ENCODE measurements at regions not wholly inside any gene's neighbourhood (a gene's known extent, or its start where the extent isn't known, plus 50 kb on each side); places are given as distances from the start of the nearest gene placed in this dataset.

DNA sequence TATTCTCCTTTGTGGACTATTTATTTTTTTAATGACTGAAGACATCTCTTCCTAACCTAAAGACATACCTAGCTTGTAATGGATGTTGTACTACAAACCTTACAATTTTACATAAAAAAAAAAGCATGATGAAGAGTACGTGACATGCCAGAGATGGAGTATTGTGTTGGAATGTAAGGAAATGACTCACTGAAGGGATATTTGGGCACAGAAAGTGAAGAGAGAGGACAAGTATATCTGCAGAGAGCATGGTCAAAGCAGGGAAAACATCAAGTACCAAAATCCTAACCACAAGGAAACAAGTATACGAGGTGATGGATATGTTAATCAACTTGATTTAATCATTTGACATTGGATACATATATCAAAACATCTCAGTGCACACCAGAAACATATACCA is 1051.4 kb upstream of the PRKX start:
- H3K4me3 Mint-ChIP-seq = no peak overlapping the region

DNA sequence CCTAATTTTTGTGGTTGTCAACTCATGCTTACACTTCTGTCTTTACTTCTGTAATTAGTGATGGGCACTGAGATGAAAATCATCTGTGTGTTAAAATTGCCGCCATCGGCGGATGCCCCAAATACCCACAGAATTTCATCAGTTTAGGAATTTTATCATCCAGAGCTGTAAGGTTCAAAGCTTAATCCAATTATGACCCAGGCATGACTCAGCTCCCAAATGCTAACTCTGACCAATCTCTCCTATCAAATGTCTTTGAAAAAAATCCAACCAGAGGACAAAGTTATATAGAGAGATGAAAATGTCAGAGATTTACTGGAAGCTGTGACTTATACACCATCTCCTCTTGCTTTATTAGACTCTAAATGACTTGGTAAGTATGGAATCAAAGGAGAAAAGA is 1048.7 kb upstream of the PRKX start:
- TF ChIP-seq, protein P1, sequence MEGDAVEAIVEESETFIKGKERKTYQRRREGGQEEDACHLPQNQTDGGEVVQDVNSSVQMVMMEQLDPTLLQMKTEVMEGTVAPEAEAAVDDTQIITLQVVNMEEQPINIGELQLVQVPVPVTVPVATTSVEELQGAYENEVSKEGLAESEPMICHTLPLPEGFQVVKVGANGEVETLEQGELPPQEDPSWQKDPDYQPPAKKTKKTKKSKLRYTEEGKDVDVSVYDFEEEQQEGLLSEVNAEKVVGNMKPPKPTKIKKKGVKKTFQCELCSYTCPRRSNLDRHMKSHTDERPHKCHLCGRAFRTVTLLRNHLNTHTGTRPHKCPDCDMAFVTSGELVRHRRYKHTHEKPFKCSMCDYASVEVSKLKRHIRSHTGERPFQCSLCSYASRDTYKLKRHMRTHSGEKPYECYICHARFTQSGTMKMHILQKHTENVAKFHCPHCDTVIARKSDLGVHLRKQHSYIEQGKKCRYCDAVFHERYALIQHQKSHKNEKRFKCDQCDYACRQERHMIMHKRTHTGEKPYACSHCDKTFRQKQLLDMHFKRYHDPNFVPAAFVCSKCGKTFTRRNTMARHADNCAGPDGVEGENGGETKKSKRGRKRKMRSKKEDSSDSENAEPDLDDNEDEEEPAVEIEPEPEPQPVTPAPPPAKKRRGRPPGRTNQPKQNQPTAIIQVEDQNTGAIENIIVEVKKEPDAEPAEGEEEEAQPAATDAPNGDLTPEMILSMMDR (IDR thresholded peaks at IDR 0.05) = no peak
- Histone ChIP-seq H3K4me3 (ENCODE audit: low read length) (no peak overlapping the region), H3K27me3 (ENCODE audit: control insufficient read depth in 1 of 2, insufficient read depth in 2 of 2, low read length in 2 of 2) (no peaks in the 10 kb centered on the region), H3K27ac (ENCODE audit: low read depth in 1 of 2, low read length in 2 of 2) (no peak overlapping the region), H3K36me3 (ENCODE audit: insufficient read depth, low read length) (no peaks in the 10 kb centered on the region), H3K9me3 (ENCODE audit: control insufficient read depth in 1 of 2, insufficient read depth in 1 of 2, low read length in 2 of 2) (peaks cover 0 to 2% of the 10 kb centered on the region in 2 experiments), H3K4me1 (ENCODE audit: insufficient read depth, low read length) (no peaks in the 10 kb centered on the region)
- no peaks in the 10 kb centered on the region for H3K27me3 Mint-ChIP-seq
- no peaks in the 10 kb centered on the region for H3K4me1 Mint-ChIP-seq (ENCODE audit: low read depth)
- H3K9me3 Mint-ChIP-seq = no peaks in the 10 kb centered on the region
- ChIA-PET POLR2A (no interaction called here), CTCF (no interaction called here)
- H3K27ac Mint-ChIP-seq = no peak overlapping the region
- ATAC-seq (ENCODE audit: poor library complexity) (no peak), DNase-seq (no peak)
- intact Hi-C loops (cut with DNase I, micrococcal nuclease) = no loop called here
- H3K4me3 Mint-ChIP-seq = no peak overlapping the region
- H3K36me3 Mint-ChIP-seq (ENCODE audit: low read depth) = no peaks in the 10 kb centered on the region

More for the DNA sequence above, 1051.4 kb upstream of the PRKX start:
- no peak overlapping the region for H3K4me3 ChIP-seq (ENCODE audit: low read length)
- no peak for ATAC-seq (ENCODE audit: poor library complexity)
- no peaks in the 10 kb centered on the region for H3K27me3 ChIP-seq (ENCODE audit: control insufficient read depth in 1 of 2, insufficient read depth in 2 of 2, low read length in 2 of 2)
- H3K36me3 Mint-ChIP-seq (ENCODE audit: low read depth) = no peaks in the 10 kb centered on the region
- no peak overlapping the region for H3K27ac Mint-ChIP-seq
- TF ChIP-seq, protein P1 (IDR thresholded peaks at IDR 0.05) = no peak
- H3K9me3 ChIP-seq (ENCODE audit: control insufficient read depth in 1 of 2, insufficient read depth in 1 of 2, low read length in 2 of 2) = no peaks in the 10 kb centered on the region
- no peaks in the 10 kb centered on the region for H3K4me1 Mint-ChIP-seq (ENCODE audit: low read depth)
- H3K36me3 ChIP-seq (ENCODE audit: insufficient read depth, low read length) = no peaks in the 10 kb centered on the region
- no peaks in the 10 kb centered on the region for H3K27me3 Mint-ChIP-seq
- no peak for DNase-seq
- CTCF ChIA-PET = no interaction called here
- no peaks in the 10 kb centered on the region for H3K4me1 ChIP-seq (ENCODE audit: insufficient read depth, low read length)
- intact Hi-C loops (cut with DNase I, micrococcal nuclease) = no loop called here
- no peaks in the 10 kb centered on the region for H3K9me3 Mint-ChIP-seq
- no peak overlapping the region for H3K27ac ChIP-seq (ENCODE audit: low read depth in 1 of 2, low read length in 2 of 2)
- POLR2A ChIA-PET = no interaction called here

DNA sequence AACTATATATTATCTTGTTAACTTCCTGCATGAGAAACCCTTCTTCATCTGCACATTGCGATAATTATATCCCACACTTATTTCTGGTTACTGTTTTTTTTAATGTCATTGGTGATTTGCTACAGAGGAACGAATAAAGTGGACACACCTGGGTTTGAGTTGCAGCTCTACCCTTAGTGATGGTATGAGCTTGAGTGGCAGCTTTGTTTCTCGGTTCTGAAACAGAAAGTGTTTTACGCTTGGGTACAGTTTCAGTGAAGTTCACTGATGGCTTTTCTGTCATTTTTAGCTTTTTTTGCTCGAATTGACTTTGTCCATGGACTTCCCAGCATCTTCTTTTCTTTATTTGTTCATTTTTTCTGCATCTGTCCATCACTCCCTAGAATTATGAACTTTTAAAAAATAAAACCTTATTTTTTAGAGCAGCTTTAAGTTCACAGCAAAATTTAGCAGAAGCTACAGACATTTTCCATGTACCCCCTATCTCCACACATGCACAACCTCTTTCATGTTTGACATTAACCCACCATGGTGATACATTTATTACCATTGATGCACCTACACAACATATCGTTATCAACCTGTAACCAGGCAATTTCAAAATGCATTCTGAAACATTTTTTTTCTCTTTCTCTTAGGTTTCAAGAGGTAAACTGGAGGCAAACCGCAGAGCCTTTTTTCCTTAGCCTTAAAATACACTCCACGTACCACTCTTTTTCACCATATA is 1041.6 kb upstream of the PRKX start:
- no peaks in the 10 kb centered on the region for H3K4me1 Mint-ChIP-seq (ENCODE audit: low read depth)
- TF ChIP-seq, protein P1 (IDR thresholded peaks at IDR 0.05) = no peak
- CTCF ChIA-PET = no interaction called here
- POLR2A ChIA-PET = no interaction called here
- H3K4me1 ChIP-seq (ENCODE audit: insufficient read depth, low read length) = no peaks in the 10 kb centered on the region
- no peak overlapping the region for H3K4me3 Mint-ChIP-seq
- H3K27me3 Mint-ChIP-seq = no peaks in the 10 kb centered on the region
- H3K27ac Mint-ChIP-seq = no peak overlapping the region
- no peaks in the 10 kb centered on the region for H3K9me3 Mint-ChIP-seq
- H3K36me3 Mint-ChIP-seq (ENCODE audit: low read depth) = no peaks in the 10 kb centered on the region
- H3K9me3 ChIP-seq (ENCODE audit: control insufficient read depth in 1 of 2, insufficient read depth in 1 of 2, low read length in 2 of 2) = peaks cover 0 to 4% of the 10 kb centered on the region in 2 experiments
- DNase-seq (no peak), ATAC-seq (ENCODE audit: poor library complexity) (no peak)
- H3K4me3 ChIP-seq (ENCODE audit: low read length) = no peak overlapping the region
- H3K36me3 ChIP-seq (ENCODE audit: insufficient read depth, low read length) = no peaks in the 10 kb centered on the region
- H3K27ac ChIP-seq (ENCODE audit: low read depth in 1 of 2, low read length in 2 of 2) = no peak overlapping the region
- intact Hi-C loops (cut with DNase I, micrococcal nuclease) = no loop called here
- H3K27me3 ChIP-seq (ENCODE audit: control insufficient read depth in 1 of 2, insufficient read depth in 2 of 2, low read length in 2 of 2) = no peaks in the 10 kb centered on the region

All from CD4-positive, alpha-beta T cell (primary cell).